Right ventricle myocardium superior (tissue), 1 donor: ENCODE measurements at regions not wholly inside any gene's neighbourhood (a gene's known extent, or its start where the extent isn't known, plus 50 kb on each side); places are given as distances from the start of the nearest gene placed in this dataset.

Source experiments
- ATAC-seq: fragments of 200-7000 bp; cut with Tn5 transposase; one replicate; pipeline ENCODE4 v1.9.1; 2020; ENCODE audit warnings: mild to moderate bottlenecking; ENCODE audit not compliant: poor library complexity
- DNase-seq: peaks from one replicate; pipeline ENCODE4 v3.0.0-alpha.2; 2020
- intact Hi-C: fragments of 100-400 bp; cut with DNase I; formaldehyde crosslinking; loops from one replicate; pipeline ENCODE4 v1.11.2; 2022
- donor health status: DM: no; HTN: yes; CAD: no; lungs with severe emphysema.

DNA sequence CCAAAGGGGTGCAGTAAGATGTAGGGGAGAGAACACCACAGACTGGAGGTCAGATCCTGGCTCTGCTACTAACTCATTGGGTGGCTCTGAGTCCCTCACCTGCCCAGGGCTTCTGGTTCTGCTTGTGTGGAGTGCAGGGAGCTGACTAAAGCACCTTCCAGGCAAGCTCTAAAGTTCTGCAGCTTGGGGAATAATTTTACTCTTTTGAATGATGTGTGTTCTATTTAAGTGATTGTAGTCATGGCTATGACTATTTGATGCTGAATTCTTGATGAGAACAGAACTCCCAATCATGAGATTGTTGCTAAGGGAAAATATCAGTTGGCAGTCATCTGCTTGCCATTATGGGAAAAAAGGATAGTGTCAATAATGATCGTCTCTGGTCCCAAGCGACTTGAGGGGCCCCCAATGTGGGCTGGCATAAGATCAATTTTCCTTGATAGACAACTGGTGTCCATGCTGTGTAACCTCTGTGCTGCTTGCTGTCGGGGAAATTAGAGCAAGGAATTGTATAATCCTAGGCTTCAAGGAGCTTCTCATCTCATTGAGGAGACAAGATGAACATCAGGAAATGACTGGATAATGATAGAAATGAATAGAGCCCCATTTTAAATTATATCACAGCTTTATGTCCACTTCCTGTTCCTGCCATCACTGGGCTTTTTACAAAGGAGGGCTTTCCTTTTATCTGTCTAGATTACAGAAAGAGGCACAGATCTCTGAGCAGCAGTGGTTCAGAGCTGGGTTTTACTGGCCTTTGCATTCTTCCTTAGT, 131.7 kb downstream of the SLC4A3 start:
- intact Hi-C loops = no loop called here
- ATAC-seq (peak; percentile 50), DNase-seq (no peak)

DNA sequence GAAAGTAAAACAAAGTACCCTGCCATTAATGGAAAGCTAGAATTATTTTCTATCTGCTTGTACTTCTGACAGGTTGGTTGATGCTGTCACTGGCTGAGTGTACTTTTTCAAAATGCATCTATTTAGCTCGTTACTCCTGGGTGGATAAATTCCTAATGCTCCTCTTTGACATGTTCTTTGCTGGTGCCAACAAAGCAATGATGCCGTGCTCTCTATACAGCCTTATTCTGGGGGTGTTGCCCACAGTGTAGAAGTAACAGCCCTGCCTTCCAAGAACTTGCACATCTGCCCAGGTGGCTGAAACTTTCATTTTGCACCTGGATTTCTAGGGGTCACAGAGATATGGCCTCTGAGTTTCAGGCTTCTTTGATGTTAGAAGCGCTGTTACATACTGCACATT, 132.4 kb downstream of the SLC4A3 start:
- DNase-seq (no peak), ATAC-seq (peak; percentile 76)
- intact Hi-C loops = no loop called here

DNA sequence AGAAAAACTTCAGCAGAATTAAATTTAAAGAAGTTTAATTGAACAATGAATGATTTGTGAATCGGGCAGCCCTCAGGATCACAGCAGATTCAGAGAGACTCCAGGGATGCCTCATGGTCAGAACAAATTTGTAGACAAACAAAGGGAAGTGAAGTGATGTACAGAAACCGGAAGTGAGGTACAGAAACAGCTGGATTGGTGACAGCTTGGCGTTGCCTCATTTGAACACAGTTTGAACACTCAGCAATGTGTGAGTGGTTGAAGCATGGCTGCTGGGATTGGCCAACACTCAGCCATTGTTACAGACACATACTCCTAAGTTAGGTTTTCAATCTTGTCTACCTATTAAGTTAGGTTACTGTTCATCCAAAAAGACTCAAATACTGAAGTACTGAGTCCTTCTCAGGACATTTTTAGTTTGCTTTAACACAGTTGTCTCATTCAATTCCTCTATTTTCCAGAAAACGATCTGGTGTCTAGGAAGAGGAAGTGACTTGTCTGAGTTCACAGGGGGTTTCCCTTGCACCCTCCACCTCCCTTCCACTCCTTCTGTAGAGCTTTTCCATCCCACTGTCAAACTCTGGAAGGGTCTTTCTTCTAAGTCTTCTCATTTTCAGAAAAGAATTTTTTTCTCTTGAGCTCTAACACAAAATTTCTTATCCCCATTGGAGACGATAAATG, 137.9 kb downstream of the SLC4A3 start:
- ATAC-seq = no peak
- intact Hi-C loops = no loop called here

DNA sequence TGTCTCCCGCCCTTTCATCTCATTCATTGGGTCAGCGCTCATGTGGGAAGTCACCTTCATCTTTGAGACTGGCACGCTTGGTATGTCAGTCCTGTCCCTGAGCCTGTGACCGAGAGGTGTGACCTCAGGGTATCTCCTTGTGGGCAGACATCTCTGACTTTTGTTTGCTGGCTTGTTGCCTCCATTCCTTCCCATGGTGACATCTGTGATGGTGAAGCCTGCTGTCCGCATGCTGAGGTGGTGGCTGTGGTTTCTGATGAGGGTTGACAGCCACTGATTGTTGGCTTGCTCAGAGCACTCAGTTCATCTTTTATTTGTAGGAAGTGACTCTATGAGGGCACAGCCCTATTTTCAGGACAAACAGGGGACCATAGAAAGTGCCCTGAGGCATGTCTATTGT, 139.2 kb downstream of the SLC4A3 start:
- intact Hi-C loops = no loop called here
- peak; percentile 85 for ATAC-seq

More for the DNA sequence above, 137.9 kb downstream of the SLC4A3 start:
- DNase-seq = no peak

DNA sequence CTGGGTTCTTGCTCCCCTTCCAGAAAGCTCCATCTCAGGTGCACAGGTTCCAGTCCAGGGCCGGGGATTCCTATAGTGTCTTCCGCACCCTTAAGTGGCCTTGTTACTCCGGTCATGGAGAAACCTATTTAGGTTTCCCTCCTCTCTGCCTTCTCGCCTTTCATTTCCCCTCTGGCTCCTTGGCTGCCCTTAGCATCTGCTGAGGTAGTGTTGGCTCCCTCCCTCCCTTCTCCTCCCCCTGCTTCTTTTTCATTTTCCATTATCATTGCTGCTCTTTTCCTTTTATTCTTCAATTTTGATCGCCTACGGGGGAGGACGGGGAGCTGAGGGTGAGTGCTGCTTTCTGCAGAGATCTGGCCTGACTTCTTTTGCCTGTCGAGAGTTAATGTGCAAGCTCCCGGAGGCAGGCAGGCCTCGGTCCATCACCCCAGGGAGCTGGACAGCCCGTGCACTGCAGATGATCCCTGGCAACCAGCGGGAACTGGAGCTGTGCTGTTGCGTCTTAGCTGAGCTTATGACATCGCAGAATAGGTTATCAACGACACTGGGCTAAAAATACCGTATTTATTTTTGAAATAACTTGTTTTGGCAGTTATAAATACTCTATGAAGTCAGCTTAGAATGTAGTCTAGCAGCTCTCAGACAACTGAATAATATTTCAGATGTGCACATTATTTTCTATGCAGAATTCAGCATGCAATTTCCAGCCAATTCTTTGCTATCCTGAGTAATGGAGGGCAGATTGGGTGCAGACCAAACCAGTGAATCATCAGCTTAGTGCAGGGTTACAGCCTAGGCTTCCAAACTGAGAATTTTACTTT, 141.9 kb downstream of the SLC4A3 start:
- intact Hi-C loops = no loop called here
- peak; percentile 81 for DNase-seq
- ATAC-seq = peak; percentile 87

More for the DNA sequence above, 139.2 kb downstream of the SLC4A3 start:
- DNase-seq = peak; percentile 75

DNA sequence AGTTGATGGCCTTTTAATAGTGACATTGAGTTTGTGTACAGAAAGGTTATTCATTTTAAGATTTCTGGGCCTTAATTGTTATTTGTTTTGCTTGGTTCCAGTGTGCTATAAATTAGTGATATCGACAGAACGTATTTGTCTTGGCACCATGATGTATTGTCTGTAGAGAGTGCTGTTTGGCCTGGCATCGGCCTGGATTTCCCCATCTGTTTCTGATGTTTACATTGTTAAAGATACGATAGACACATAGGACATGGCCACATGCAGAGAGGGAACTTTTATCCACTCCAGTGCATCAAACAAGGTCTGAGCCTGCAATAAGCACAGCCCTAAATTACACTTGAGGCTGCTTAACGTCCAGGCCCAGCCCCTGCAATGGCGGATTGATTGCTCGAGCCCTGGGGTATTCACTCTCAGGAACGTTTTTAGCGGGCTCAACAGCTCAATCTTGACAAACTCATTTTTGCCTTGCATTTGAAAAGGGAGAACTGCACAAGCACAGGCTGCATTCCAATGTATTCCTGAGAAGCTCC, 144.7 kb downstream of the SLC4A3 start:
- ATAC-seq (no peak), DNase-seq (no peak)
- intact Hi-C loops = no loop called here

DNA sequence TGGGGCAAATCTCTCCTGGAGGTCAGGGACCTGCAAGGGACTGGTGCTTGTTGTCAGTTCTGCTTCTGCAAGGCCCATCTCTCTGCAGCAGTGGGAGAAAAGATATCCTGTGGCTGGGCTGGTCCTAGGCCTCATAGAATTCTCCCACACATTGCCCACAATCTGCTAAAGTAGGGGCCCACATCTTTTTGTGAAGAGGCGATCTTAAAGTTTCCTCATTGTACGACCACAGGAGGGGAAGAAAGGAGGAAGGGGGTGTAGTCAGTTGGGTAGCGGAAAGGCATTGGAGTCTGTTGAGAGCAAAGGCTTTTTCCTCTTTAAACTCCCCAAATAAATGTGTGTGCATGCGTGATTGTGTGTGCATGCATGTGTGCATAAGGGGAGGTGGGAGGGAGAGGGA, 145.3 kb downstream of the SLC4A3 start:
- ATAC-seq (no peak), DNase-seq (no peak)
- intact Hi-C loops = no loop called here

DNA sequence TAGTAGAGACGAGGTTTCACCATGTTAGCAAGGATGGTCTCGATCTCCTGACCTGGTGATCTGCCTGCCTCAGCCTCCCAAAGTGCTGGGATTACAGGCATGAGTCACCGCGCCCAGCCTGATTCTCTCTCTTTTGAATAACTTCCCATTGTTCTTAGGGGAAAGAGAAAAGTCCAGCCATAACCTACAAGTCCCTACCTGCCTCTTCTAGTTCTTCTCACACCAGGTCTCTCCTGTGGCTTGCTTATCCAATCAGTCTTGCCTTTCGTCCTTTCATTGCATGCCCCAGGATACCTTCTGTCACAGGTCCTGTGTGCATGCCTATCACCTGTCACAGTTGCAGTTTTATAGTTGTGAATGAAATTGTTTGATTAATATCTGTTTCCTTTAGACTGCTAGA, 148.1 kb downstream of the SLC4A3 start:
- DNase-seq (no peak), ATAC-seq (no peak)
- intact Hi-C loops = no loop called here

DNA sequence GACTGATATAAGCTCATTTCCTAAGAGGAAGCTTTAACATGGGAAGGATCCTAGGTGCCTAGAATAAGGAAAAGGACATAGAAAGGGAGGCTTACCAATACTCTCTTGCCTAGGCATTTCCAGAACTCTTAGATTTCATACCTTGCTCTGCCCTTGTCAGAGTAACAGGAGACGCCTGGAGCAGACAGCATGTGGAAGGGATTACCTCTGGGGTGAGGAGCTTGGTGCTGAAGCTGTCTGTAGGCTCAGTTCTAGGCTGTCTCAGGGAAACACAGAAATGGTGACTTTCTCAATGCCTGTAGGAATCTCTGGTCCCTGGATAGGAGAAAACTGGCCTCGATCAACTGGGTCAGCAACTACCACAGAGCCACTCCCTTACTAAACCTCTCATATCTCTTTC, 150.0 kb downstream of the SLC4A3 start:
- DNase-seq (no peak), ATAC-seq (no peak)
- intact Hi-C loops = no loop called here

DNA sequence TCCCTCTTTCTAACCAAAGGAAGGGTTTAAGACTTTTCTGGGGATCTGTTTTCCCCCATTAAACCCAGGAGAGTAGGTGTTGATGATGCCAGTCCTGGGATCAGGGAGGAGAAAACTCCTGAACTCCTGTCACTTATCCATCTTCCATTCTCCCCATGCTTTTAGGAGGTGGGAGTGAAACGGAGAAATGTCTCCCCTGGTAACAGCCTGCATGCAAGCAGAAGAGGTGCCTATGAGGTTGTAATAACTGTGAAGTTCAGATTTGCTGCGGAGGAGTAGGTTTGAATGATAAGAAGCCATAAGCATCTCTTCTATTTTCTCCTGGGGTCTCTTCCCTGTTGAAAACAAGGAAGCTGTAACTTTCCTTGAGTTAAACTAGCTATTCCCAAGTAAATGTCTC, 150.8 kb downstream of the SLC4A3 start:
- no peak for ATAC-seq
- intact Hi-C loops = no loop called here
- no peak for DNase-seq

DNA sequence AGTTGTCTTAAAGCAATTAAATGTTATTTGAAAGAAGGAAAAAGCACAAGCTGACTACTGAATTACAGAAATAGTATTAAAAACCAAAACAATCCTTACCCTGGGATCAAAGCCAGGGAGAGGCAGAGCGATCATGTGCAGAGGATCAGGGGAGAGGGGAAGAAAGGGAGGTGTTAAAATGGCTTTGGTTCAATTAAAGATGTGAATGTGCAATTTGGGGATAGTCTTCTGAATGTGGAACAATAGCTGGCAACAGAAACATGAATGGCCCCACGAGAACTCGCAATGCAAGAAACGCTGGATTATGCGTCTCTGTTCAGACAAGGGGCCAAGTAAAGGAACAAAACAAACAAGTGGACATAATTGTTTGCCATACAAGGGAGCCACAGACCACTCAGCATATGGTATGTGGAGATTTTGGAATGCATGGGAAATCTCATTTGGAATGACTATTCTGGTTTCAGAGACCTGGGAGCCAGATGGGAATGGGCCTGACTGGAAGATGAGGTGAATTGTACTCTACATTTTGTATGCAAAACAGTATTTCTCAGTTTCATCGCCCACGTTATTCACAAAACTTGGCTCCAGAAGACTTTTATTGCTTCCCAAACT, 155.4 kb downstream of the SLC4A3 start:
- ATAC-seq (no peak), DNase-seq (no peak)
- intact Hi-C loops = no loop called here

DNA sequence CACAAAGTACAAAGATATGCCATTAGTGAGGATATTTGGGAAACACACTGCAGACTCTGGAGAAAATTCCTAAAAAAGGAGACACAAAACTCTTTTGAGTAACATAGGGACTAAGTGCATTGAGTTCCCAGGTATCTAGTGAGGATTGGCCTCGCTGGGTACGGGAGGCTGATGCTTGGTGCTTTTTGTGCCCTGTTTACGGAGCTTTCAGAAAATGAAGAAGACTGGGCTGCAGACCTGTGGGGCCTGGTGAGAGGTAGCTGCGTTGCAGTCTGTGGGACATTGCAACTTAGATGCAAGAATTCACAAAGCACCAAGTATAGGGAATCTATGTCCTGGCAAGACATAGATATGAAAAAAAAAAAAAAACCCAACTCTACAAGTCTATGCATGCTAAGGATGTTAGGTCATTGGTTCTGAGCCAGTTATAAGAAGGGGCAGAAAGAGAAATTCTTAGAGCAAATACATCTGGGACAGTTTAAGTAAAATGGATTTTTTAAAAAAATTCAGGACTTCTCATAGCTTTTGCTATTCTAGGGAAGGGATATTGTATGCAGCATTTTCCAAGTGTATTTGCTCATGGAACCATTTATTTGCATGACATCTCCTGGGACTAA, 156.0 kb downstream of the SLC4A3 start:
- no peak for ATAC-seq

DNA sequence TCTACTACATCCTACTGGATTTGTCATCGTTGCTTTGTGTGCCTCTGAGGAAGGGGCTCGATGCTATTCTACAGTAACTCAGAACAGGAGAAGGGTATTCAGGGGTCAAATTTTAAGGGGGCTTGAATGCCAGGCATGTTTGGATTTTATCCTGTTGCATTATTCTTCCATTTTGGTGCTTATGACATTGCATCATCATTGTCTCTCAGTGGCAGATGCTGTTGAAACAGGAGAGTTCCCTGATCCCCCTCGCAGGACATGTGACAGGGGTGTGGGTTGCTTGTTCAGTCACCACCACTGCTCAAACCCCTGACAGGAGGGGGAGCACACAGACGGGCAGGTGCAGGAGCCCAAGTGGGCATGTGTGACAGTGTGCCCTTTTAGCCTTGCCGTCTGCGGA, 156.7 kb downstream of the SLC4A3 start:
- intact Hi-C loops = no loop called here
- DNase-seq = no peak

More for the DNA sequence above, 156.0 kb downstream of the SLC4A3 start:
- intact Hi-C loops = no loop called here
- DNase-seq = no peak

DNA sequence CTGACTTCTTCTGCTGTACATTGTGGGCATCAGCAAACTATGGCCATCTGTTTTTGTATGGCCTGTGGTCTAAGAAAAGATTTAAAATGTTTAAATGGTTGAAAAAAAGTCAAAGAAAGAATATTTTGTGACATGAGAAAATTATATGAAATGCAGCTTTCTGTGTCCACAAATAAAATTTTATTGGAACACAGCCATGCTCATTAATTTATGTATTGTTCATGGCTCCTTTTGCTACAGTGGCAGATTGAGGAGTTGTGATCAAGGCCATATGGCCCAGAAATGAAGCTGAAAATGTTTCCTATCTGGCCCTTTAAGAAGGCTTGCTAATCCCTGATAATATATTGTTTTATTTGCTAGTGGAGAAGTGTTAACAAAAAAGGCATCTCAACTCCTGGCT, 162.0 kb downstream of the SLC4A3 start:
- DNase-seq (no peak), ATAC-seq (no peak)
- intact Hi-C loops = no loop called here

More for the DNA sequence above, 156.7 kb downstream of the SLC4A3 start:
- ATAC-seq = no peak

DNA sequence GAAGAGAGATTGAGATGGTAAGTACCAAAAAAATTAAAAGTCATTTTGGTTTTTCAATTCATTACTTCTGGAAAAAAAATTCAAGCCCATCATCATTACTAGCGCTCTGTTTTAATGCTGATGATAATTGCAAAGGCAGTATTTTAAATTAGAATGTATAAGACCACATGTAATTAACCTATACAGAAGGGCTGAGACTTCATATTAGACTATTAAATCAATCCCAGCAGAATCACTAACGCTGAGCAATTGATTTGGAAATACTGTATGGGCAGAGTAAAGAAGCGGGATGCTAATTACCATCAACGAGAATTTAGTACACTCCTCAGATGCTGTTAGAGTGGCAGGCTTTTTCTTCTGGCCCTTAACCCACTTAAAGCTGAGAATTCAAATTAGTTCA, 165.0 kb downstream of the SLC4A3 start:
- intact Hi-C loops = no loop called here
- ATAC-seq = no peak

DNA sequence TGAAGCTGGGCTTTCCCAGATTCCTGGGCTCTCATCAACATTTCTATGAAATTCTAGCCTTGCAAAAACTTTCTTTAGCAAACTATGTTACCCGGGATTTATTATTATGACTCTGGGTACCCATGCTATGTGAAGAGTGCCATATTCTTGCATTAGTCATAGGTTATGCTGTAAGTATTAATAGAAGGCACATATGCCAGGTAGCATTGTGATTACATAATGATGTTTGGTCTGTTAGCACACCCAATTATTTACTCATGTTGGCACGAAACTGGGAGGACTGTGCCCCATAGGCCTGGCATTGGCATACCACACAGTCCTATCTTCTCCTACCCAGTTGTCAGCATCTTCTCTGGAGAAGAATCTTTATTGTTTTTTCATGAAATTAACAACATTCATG, 171.0 kb downstream of the SLC4A3 start:
- ATAC-seq = no peak
- DNase-seq = no peak
- intact Hi-C loops = no loop called here

More for the DNA sequence above, 165.0 kb downstream of the SLC4A3 start:
- DNase-seq = no peak

DNA sequence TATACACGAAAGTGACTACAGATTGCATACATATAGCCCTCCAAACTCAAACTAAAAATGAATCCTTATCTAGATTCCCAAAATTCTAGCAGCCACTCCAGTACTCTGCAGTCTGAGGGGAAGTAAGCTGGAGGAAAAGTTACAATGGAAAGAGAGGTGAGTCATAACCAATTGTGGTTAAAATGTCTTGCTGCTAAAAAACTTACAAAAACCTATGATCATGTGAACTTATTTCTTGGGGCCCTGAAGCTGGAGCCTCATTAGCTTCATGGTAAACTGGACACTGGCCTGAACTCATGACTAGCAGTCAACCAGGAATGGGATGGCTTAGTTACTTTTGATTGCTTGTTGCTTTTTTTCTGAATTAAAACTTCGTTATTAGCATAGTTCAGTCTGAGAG, 175.9 kb downstream of the SLC4A3 start:
- no peak for ATAC-seq
- intact Hi-C loops = no loop called here

DNA sequence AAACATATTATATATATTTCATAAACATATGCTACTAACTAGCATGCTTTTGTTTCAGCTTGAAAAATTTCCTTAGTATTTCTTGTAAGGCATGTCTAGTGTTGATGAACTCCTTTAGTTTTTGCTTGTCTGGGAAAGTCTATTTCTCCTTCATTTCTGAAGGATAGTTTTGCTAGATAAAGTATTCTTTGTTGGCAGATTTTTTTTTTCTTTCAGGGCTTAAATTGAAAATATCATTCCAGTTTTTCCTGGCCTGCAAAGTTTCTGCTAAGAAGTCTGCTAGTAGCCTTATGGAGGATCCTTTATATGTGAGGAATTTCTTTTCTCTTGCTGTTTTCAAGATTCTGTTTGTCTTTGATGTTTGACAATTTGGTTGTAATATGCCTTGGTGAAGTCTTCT, 183.5 kb downstream of the SLC4A3 start:
- intact Hi-C loops = no loop called here
- DNase-seq (no peak), ATAC-seq (no peak)

More for the DNA sequence above, 175.9 kb downstream of the SLC4A3 start:
- DNase-seq = no peak
